NCI-H1092 (cell line): ENCODE measurements at regions not wholly inside any gene's neighbourhood (a gene's known extent, or its start where the extent isn't known, plus 50 kb on each side); places are given as distances from the start of the nearest gene placed in this dataset.

Source experiments
- DNase-seq: peaks from one replicate; lab custom pipeline; 2025; lab: John Stamatoyannopoulos, UW

DNA sequence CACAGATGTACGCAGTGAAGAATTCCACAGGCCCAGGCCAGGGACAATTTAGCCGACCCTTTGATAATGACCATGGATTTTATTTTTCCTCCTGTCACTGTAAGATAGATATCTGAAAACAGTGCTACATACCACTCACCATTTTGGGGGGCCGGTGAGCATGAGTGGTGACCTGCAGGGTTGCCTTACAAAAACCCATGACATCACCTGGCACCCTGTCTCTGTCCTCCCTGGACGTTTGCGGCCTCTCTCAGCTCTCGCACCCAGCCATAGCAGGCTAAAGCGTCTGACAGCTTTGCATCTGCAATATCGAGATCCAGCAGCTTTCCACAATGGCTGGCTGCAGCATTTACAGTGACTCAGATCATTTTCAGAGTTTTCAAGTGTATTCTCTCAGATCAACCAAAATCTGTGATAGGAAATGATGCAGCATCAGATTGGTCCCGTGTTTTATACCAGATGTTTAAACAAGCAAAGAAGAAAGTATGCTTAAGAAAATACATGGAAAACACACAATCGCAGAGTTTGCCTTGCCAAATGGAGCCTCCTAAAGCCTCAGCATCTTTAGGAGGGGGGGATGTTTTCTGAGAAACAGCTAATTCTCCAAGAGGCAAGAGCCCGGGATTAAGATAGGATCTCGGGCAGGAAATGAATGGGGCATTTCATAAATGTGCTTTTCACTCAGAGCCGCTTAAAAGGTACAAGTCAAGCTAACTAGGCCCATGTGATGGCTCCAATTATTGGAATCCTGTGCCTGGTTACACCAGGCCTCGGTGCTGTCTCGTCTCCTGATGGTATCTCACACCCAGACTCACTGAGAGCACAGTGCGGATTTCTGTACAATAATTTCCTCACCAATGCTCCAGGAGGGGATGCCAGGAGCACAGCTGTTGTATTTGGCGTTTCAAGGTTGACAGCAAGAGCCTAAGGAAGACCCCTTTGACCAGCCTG lies 257.3 kb downstream of the XXYLT1 start:
- DNase-seq = no peak

DNA sequence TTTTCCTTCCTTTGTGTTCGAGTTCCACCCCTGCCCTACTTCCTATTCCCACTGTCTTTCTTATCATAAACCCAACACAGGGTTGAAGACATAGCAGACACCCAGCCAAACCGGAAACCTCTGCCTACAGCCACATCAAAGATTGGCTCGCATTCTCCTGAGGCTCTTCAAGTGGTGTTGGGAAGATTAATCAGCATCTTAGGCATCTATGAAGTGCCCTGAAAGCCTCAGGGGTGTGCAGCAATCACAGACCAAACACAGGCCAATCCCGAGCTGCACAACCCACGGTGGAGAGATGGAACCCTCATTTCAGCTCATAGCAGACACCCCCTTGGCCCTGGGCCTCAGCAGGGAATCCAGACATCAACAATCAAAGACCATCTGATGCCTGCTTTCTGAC lies 255.9 kb downstream of the XXYLT1 start:
- DNase-seq = no peak

DNA sequence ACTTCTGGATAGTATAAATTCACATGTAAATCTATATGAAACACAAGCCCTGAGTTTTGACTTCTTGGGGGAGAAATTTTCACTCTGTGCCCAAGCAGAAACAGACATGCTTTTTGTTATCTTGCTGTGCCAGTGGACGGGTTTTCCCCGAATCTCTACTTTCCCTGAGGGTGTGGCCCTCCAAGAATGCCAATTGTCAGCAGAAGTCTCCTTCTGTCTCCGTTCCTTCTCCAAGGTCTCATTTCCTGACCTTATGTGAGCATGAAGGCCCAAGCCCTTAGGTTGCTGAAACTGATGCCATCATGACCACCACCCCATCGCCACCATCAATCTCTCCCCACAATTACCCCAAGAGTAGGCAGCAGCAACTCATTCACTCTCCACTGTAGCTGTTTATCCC lies 253.8 kb downstream of the XXYLT1 start:
- DNase-seq = no peak
